ENCODE measurements at regions not wholly inside any gene's neighbourhood (a gene's known extent, or its start where the extent isn't known, plus 50 kb on each side); places are given as distances from the start of the nearest gene placed in this dataset.

GRCh38 chr20:12592756-12593155, 416.0 kb upstream of the SPTLC3 start:
- in situ Hi-C loops (cut with MboI): no loop called here
- TF ChIP-seq ETV5 (CRISPR knock-in tag; IDR thresholded peaks at IDR 0.05; ENCODE audit: low read depth) (no peak), ZNF318 (IDR thresholded peaks at IDR 0.05; ENCODE audit: borderline replicate concordance in 1 of 2, low read depth in 1 of 2) (no peak), ZBTB5 (IDR thresholded peaks at IDR 0.05) (no peak), STAT6 (CRISPR knock-in tag; IDR thresholded peaks at IDR 0.05) (no peak), SFPQ (IDR thresholded peaks at IDR 0.05; ENCODE audit: low read depth, low read length) (no peak), RNF2 (IDR thresholded peaks at IDR 0.05) (no peak), DNMT1 (IDR thresholded peaks at IDR 0.05) (no peak), MXI1 (IDR thresholded peaks at IDR 0.05; ENCODE audit: low read depth, low read length) (no peak)

More at GRCh38 chr20:12592756-12593155, 416.0 kb upstream of the SPTLC3 start:
- no peaks in the 10 kb centered on the region for H3K4me1 ChIP-seq (replicated peaks in 1 of 2; ENCODE audit: control insufficient read depth in 2 of 2, insufficient read depth in 2 of 2, low read length in 2 of 2)
- BruUV-seq (replicated peaks): no TSS peak
- H3K4me3 ChIP-seq: no peak overlapping the region
- no peaks in the 10 kb centered on the region for H3K9me1 ChIP-seq (ENCODE audit: control insufficient read depth, insufficient read depth, low read length)
- no peak overlapping the region for H3K27ac ChIP-seq (ENCODE audit: extremely low read depth, low read depth, low read length)
- H3K4me2 ChIP-seq (ENCODE audit: insufficient read depth, low read length): no peak overlapping the region
- ATAC-seq (no peak), FAIRE-seq (no peak), DNase-seq (ENCODE audit: extremely low read depth in 1 of 4, low spot score in 3 of 4) (no peak)
- no peaks in the 10 kb centered on the region for H3K36me3 ChIP-seq (ENCODE audit: control insufficient read depth, insufficient read depth, low read length)
- no peaks in the 10 kb centered on the region for H3K9me3 ChIP-seq (replicated peaks; ENCODE audit: control insufficient read depth, insufficient read depth, low read depth, low read length)
- H2AFZ ChIP-seq (ENCODE audit: low read depth, low read length): no peak overlapping the region
- H4K20me1 ChIP-seq (replicated peaks; ENCODE audit: control insufficient read depth, insufficient read depth, low read length): no peaks in the 10 kb centered on the region
- H3K9ac ChIP-seq (ENCODE audit: insufficient read depth in 1 of 2, low read depth in 2 of 2, low read length in 2 of 2): no peak overlapping the region
- WGBS (ENCODE audit: insufficient coverage, low coverage, missing lambda C conversion rate): 4% methylated on average over 3 of the region's 4 CpGs
- intact Hi-C loops (cut with micrococcal nuclease): no loop called here
- POLR2A ChIA-PET: no interaction called here
- no peaks in the 10 kb centered on the region for H3K79me2 ChIP-seq (ENCODE audit: control insufficient read depth, insufficient read depth, low read length)
- no peaks in the 10 kb centered on the region for H3K27me3 ChIP-seq (ENCODE audit: control insufficient read depth in 2 of 2, insufficient read depth in 2 of 2, low read length in 2 of 2)
- CTCF ChIA-PET (ENCODE audit: low intra/inter-chr PET ratio): no interaction called here
